ENCODE measurements at regions not wholly inside any gene's neighbourhood (a gene's known extent, or its start where the extent isn't known, plus 50 kb on each side); places are given as distances from the start of the nearest gene placed in this dataset.

GRCh38 chr3:64815195-64815631, 127.4 kb upstream of the ADAMTS9 start:
- TF ChIP-seq GATA2 (IDR thresholded peaks at IDR 0.05; ENCODE audit: low read depth, low read length) (no peak), GATA3 (IDR thresholded peaks at IDR 0.05; ENCODE audit: low read depth, low read length) (no peak)
